ENCODE measurements at regions not wholly inside any gene's neighbourhood (a gene's known extent, or its start where the extent isn't known, plus 50 kb on each side); places are given as distances from the start of the nearest gene placed in this dataset.

DNA sequence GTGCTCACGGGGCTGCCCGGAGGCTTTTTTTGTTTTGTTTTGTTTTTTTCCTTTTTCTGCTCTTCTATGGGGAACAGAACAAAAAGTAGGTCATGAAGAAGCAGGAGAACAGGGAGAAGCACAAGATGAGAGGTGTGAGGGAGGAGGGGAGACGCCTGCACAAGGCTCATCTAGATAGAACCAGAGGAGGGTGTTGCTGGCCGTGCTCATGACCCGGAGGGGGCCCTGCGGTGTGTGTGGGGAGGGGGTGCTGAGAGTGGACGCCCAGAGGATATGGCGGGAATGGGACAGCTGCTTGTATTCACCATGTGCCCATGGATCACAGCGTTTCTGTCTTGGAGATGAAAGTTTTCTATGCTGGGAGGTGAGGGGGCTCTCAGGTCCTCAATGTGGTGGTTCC is 183.7 kb downstream of the FOXL1 start:
- no peaks in the 10 kb centered on the region for H3K36me3 ChIP-seq
- H3K9me3 ChIP-seq (ENCODE audit: low read depth): no peaks in the 10 kb centered on the region
- H3K4me1 ChIP-seq (ENCODE audit: low read depth): no peaks in the 10 kb centered on the region
- no peak overlapping the region for H3K27ac ChIP-seq
- DNase-seq (ENCODE audit: low read depth in 1 of 2, low spot score in 1 of 2): no peak
- no peak overlapping the region for H3K4me3 ChIP-seq
- TF ChIP-seq, protein P1, sequence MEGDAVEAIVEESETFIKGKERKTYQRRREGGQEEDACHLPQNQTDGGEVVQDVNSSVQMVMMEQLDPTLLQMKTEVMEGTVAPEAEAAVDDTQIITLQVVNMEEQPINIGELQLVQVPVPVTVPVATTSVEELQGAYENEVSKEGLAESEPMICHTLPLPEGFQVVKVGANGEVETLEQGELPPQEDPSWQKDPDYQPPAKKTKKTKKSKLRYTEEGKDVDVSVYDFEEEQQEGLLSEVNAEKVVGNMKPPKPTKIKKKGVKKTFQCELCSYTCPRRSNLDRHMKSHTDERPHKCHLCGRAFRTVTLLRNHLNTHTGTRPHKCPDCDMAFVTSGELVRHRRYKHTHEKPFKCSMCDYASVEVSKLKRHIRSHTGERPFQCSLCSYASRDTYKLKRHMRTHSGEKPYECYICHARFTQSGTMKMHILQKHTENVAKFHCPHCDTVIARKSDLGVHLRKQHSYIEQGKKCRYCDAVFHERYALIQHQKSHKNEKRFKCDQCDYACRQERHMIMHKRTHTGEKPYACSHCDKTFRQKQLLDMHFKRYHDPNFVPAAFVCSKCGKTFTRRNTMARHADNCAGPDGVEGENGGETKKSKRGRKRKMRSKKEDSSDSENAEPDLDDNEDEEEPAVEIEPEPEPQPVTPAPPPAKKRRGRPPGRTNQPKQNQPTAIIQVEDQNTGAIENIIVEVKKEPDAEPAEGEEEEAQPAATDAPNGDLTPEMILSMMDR (IDR thresholded peaks at IDR 0.05; ENCODE audit: low read depth, low read length): no peak
- H3K27me3 ChIP-seq: no peaks in the 10 kb centered on the region

DNA sequence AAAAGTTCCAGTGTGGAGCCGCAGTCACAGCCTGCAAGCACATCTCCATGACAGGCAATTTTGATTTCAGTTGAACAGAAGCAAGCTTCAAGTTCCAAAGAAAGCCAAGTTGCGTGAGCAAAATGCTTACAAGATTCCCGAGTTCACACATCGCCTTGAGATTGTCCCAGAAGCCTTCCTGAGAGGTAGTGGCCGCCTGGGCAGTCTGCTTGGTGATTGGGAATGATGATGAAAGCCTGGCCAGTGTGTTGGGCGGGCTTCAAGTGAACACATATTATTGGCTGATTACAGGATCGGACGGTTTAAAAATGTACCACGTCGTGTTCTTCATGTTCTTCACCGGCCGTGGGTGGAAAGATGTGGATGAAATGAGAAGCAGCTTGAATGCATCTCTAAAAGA is 185.5 kb downstream of the FOXL1 start:
- TF ChIP-seq, protein P1 (IDR thresholded peaks at IDR 0.05; ENCODE audit: low read depth, low read length): no peak
- no peaks in the 10 kb centered on the region for H3K9me3 ChIP-seq (ENCODE audit: low read depth)
- no peak overlapping the region for H3K27ac ChIP-seq
- no peaks in the 10 kb centered on the region for H3K4me1 ChIP-seq (ENCODE audit: low read depth)
- no peak for DNase-seq (ENCODE audit: low read depth in 1 of 2, low spot score in 1 of 2)
- H3K27me3 ChIP-seq: no peaks in the 10 kb centered on the region
- H3K36me3 ChIP-seq: no peaks in the 10 kb centered on the region
- H3K4me3 ChIP-seq: no peak overlapping the region

DNA sequence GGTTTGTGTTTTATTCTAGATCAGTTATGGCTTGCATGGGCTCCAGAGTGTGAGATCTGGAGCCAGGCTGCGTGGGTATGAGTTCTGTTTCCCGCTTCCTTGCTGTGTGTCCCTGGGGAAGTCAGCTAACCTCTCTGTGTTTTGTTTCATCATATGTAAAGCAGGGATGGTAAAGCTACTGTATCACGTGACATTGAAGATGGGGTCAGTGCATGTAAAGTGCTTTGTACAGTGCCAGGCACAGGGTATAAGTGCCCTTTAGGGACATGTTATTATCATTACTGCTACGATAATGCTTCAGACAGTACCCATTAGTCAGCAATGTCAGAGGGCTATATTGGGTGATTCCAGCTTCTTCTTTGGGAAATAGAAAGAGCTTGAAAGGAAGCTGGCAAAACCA is 186.2 kb downstream of the FOXL1 start:
- no peaks in the 10 kb centered on the region for H3K9me3 ChIP-seq (ENCODE audit: low read depth)
- no peaks in the 10 kb centered on the region for H3K4me1 ChIP-seq (ENCODE audit: low read depth)
- TF ChIP-seq, protein P1 (IDR thresholded peaks at IDR 0.05; ENCODE audit: low read depth, low read length): no peak
- no peak overlapping the region for H3K27ac ChIP-seq
- no peaks in the 10 kb centered on the region for H3K36me3 ChIP-seq
- DNase-seq (ENCODE audit: low read depth in 1 of 2, low spot score in 1 of 2): no peak
- H3K4me3 ChIP-seq: no peak overlapping the region
- H3K27me3 ChIP-seq: no peaks in the 10 kb centered on the region

DNA sequence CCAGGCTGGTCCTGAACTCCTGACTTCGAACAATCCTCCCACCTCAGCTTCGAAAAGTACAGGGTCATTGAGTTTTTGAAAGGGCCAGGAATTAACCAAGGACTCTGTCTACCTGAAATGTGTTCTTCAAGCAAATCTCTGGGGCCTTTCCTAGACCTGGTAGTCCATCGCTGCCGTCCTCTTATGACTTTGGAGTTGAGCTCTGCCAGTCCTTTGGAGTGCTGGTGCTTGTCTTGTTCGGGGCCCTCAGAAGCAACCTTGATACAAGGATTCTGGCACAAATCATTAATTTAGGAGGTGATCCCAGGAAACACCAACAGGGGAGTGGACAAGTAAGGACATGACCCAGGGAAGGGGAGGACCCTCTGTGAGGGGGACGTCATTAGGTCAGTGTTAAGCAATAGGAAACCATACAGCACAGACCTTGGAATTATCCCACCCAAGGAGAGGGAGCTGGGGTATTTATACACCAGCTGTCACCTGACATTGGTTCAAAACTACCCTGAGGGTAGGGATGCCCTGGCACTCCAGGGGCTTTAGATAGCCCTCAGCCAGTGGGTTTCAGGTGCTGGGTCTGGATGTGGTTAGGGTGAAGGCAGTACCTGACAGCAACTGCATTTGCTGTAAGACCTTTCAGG is 187.2 kb downstream of the FOXL1 start:
- Histone ChIP-seq H3K27me3 (no peaks in the 10 kb centered on the region), H3K36me3 (no peaks in the 10 kb centered on the region), H3K9me3 (ENCODE audit: low read depth) (no peaks in the 10 kb centered on the region), H3K4me3 (no peak overlapping the region), H3K4me1 (ENCODE audit: low read depth) (no peaks in the 10 kb centered on the region), H3K27ac (no peak overlapping the region)
- DNase-seq (ENCODE audit: low read depth in 1 of 2, low spot score in 1 of 2): no peak
- TF ChIP-seq, protein P1 (IDR thresholded peaks at IDR 0.05; ENCODE audit: low read depth, low read length): no peak

DNA sequence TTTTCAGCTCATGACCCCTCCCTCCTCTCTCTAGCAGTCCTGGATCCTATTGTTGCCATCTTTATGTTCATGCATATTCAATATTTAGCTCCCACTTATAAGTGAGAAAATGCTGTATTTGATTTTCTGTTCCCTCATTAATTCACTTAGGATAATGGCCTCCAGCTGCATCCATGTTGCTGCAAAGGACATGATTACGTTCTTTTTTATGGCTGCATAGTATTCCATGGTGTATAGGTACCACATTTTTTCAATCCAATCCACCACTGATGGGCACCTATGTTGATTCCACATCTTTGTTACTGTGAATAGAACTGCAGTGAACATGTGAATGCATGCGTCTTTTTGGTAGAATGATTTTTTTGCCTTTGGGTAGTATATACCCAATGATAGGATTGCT is 188.4 kb downstream of the FOXL1 start:
- Histone ChIP-seq H3K4me1 (ENCODE audit: low read depth) (no peaks in the 10 kb centered on the region), H3K4me3 (no peak overlapping the region), H3K36me3 (no peaks in the 10 kb centered on the region), H3K9me3 (ENCODE audit: low read depth) (no peaks in the 10 kb centered on the region), H3K27me3 (no peaks in the 10 kb centered on the region), H3K27ac (no peak overlapping the region)
- TF ChIP-seq, protein P1 (IDR thresholded peaks at IDR 0.05; ENCODE audit: low read depth, low read length): no peak
- DNase-seq (ENCODE audit: low read depth in 1 of 2, low spot score in 1 of 2): no peak

Measured in cardiac muscle cell (in vitro differentiated cells and primary cell).